ENCODE measurements at regions not wholly inside any gene's neighbourhood (a gene's known extent, or its start where the extent isn't known, plus 50 kb on each side); places are given as distances from the start of the nearest gene placed in this dataset.
A peak's percentile ranks its signal among the peaks of the same experiment; 100 is the strongest.

- H3K4me1 ChIP-seq, result no peaks in the 10 kb centered on the region
- TF ChIP-seq POLR2A (IDR thresholded peaks at IDR 0.05) (no peak), CTCF (IDR thresholded peaks at IDR 0.05) (no peak)
- no peak overlapping the region for H3K27ac ChIP-seq
- no peak overlapping the region for H3K4me3 ChIP-seq
- no peaks in the 10 kb centered on the region for H3K36me3 ChIP-seq
- DNase-seq, result no peak
- no peaks in the 10 kb centered on the region for H3K9me3 ChIP-seq
- intact Hi-C loops (cut with DNase I; ENCODE audit: low total_unique reads), result no loop called here
- H3K27me3 ChIP-seq, result no peaks in the 10 kb centered on the region
These were observed 52.2 kb upstream of the MKI67 start for GRCh38 chr10:128178302-128178958.

GRCh38 chr10:128180843-128181242 lies 54.6 kb upstream of the MKI67 start:
- H3K27ac ChIP-seq, result no peak overlapping the region
- no peak overlapping the region for H3K4me3 ChIP-seq
- H3K9me3 ChIP-seq, result no peaks in the 10 kb centered on the region
- H3K4me1 ChIP-seq, result no peaks in the 10 kb centered on the region
- TF ChIP-seq POLR2A (IDR thresholded peaks at IDR 0.05), result no peak
- no peak for TF ChIP-seq CTCF (IDR thresholded peaks at IDR 0.05)
- H3K36me3 ChIP-seq, result no peaks in the 10 kb centered on the region
- intact Hi-C loops (cut with DNase I; ENCODE audit: low total_unique reads), result no loop called here
- no peaks in the 10 kb centered on the region for H3K27me3 ChIP-seq
- DNase-seq, result no peak

- Histone ChIP-seq H3K27ac (no peak overlapping the region), H3K36me3 (no peaks in the 10 kb centered on the region), H3K9me3 (no peaks in the 10 kb centered on the region), H3K4me3 (no peak overlapping the region), H3K27me3 (no peaks in the 10 kb centered on the region), H3K4me1 (no peaks in the 10 kb centered on the region)
- intact Hi-C loops (cut with DNase I; ENCODE audit: low total_unique reads), result no loop called here
- DNase-seq, result no peak
- TF ChIP-seq POLR2A (IDR thresholded peaks at IDR 0.05), result no peak
- TF ChIP-seq CTCF (IDR thresholded peaks at IDR 0.05), result no peak
These were observed 59.4 kb upstream of the MKI67 start for GRCh38 chr10:128185627-128186026.

GRCh38 chr10:128186959-128187787 lies 61.0 kb upstream of the MKI67 start:
- Histone ChIP-seq H3K27me3 (no peaks in the 10 kb centered on the region), H3K9me3 (no peaks in the 10 kb centered on the region), H3K27ac (no peak overlapping the region), H3K4me1 (no peaks in the 10 kb centered on the region), H3K36me3 (no peaks in the 10 kb centered on the region), H3K4me3 (no peak overlapping the region)
- DNase-seq, result peak in 1 of 2 donors; percentile 19
- intact Hi-C loops (cut with DNase I; ENCODE audit: low total_unique reads), result no loop called here
- no peak for TF ChIP-seq POLR2A (IDR thresholded peaks at IDR 0.05)
- no peak for TF ChIP-seq CTCF (IDR thresholded peaks at IDR 0.05)

GRCh38 chr10:128187788-128188185 lies 61.6 kb upstream of the MKI67 start:
- Histone ChIP-seq H3K27me3 (no peaks in the 10 kb centered on the region), H3K4me3 (no peak overlapping the region), H3K27ac (no peak overlapping the region), H3K4me1 (no peaks in the 10 kb centered on the region), H3K36me3 (no peaks in the 10 kb centered on the region), H3K9me3 (no peaks in the 10 kb centered on the region)
- TF ChIP-seq CTCF (IDR thresholded peaks at IDR 0.05) (no peak), POLR2A (IDR thresholded peaks at IDR 0.05) (no peak)
- no peak for DNase-seq
- intact Hi-C loops (cut with DNase I; ENCODE audit: low total_unique reads), result no loop called here

Data from uterus (tissue), 3 donors.